ENCODE measurements at regions not wholly inside any gene's neighbourhood (a gene's known extent, or its start where the extent isn't known, plus 50 kb on each side); places are given as distances from the start of the nearest gene placed in this dataset.

GRCh38 chr18:65016631-65017371 is 734.0 kb upstream of the CDH7 start:
- Histone ChIP-seq H3K27ac (ENCODE audit: low read depth, low read length) (no peak overlapping the region), H3K36me3 (ENCODE audit: control insufficient read depth, insufficient read depth, low read length) (no peaks in the 10 kb centered on the region), H3K27me3 (ENCODE audit: control insufficient read depth, insufficient read depth, low read length) (no peaks in the 10 kb centered on the region), H3K4me3 (ENCODE audit: low read depth, low read length) (no peak overlapping the region), H3K9ac (ENCODE audit: low read length) (no peak overlapping the region), H3K9me3 (ENCODE audit: control insufficient read depth, insufficient read depth, low read depth, low read length) (no peaks in the 10 kb centered on the region), H3K4me1 (ENCODE audit: control insufficient read depth, insufficient read depth, low read length) (no peaks in the 10 kb centered on the region)

DNA sequence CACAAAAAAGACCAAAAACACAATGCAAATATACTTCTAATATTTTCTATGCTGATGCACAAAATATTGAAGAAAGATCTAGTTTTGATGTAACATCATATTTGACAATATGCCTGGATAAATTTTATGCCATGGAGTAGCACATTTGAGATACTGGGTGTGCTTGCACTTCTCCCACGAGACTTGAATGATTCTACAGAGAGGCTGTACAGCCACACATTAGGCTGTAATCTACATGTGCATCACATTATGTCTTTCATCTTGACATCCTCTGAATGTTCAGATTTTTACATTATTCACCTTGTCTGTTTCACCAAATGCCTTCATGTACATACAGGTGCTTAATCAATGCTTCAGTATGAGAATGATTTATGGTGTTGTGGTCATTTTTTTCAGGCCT is 756.4 kb upstream of the CDH7 start:
- H3K27me3 ChIP-seq (ENCODE audit: control insufficient read depth, insufficient read depth, low read length) = no peaks in the 10 kb centered on the region
- H3K9ac ChIP-seq (ENCODE audit: low read length) = no peak overlapping the region
- no peak overlapping the region for H3K27ac ChIP-seq (ENCODE audit: low read depth, low read length)
- no peaks in the 10 kb centered on the region for H3K9me3 ChIP-seq (ENCODE audit: control insufficient read depth, insufficient read depth, low read depth, low read length)
- H3K4me1 ChIP-seq (ENCODE audit: control insufficient read depth, insufficient read depth, low read length) = no peaks in the 10 kb centered on the region
- no peak overlapping the region for H3K4me3 ChIP-seq (ENCODE audit: low read depth, low read length)
- H3K36me3 ChIP-seq (ENCODE audit: control insufficient read depth, insufficient read depth, low read length) = no peaks in the 10 kb centered on the region

GRCh38 chr18:64993695-64994094 is 757.1 kb upstream of the CDH7 start:
- Histone ChIP-seq H3K9ac (ENCODE audit: low read length) (no peak overlapping the region), H3K9me3 (ENCODE audit: control insufficient read depth, insufficient read depth, low read depth, low read length) (no peaks in the 10 kb centered on the region), H3K27ac (ENCODE audit: low read depth, low read length) (no peak overlapping the region), H3K27me3 (ENCODE audit: control insufficient read depth, insufficient read depth, low read length) (no peaks in the 10 kb centered on the region), H3K4me1 (ENCODE audit: control insufficient read depth, insufficient read depth, low read length) (no peaks in the 10 kb centered on the region), H3K36me3 (ENCODE audit: control insufficient read depth, insufficient read depth, low read length) (no peaks in the 10 kb centered on the region), H3K4me3 (ENCODE audit: low read depth, low read length) (no peak overlapping the region)

DNA sequence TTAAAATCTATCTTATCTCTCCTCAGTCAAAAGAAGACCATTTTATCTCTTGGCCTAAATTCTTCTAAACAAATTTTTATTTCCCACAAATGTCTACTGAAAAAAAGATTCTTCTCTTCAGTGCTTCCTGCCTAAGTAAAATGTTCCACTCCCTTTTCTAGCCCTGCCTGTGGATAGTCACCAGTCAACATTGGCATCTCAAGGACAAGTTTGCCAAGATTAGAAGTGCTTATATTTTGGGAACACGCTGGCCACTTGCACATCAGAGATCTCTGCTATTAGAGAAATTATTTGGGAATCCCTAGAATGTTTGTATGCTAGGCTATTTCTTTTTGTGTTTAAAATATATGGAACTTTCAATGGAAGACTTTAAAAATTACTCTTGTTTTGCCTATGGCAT is 758.2 kb upstream of the CDH7 start:
- Histone ChIP-seq H3K36me3 (ENCODE audit: control insufficient read depth, insufficient read depth, low read length) (no peaks in the 10 kb centered on the region), H3K27ac (ENCODE audit: low read depth, low read length) (no peak overlapping the region), H3K27me3 (ENCODE audit: control insufficient read depth, insufficient read depth, low read length) (no peaks in the 10 kb centered on the region), H3K9ac (ENCODE audit: low read length) (no peak overlapping the region), H3K4me3 (ENCODE audit: low read depth, low read length) (no peak overlapping the region), H3K4me1 (ENCODE audit: control insufficient read depth, insufficient read depth, low read length) (no peaks in the 10 kb centered on the region), H3K9me3 (ENCODE audit: control insufficient read depth, insufficient read depth, low read depth, low read length) (no peaks in the 10 kb centered on the region)

DNA sequence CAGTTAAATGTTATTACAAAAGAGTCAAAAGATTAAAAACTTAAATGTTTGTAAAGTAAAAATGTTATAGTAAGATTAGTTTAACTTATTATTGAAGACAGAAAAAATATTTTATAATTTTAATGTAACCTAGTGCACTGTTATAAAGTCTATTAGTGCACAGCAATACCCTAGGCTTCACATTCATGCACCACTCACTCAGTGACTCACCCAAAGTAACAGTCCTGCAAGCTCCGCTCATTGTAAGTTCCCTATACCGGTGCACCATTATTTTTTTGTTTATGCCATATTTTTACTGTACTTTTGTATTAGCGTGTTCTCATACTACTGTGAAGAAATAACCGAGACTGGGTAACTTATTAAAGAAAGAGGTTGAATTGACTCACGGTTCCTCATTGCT is 759.7 kb upstream of the CDH7 start:
- no peak overlapping the region for H3K27ac ChIP-seq (ENCODE audit: low read depth, low read length)
- no peaks in the 10 kb centered on the region for H3K36me3 ChIP-seq (ENCODE audit: control insufficient read depth, insufficient read depth, low read length)
- H3K4me1 ChIP-seq (ENCODE audit: control insufficient read depth, insufficient read depth, low read length) = no peaks in the 10 kb centered on the region
- no peaks in the 10 kb centered on the region for H3K27me3 ChIP-seq (ENCODE audit: control insufficient read depth, insufficient read depth, low read length)
- H3K9me3 ChIP-seq (ENCODE audit: control insufficient read depth, insufficient read depth, low read depth, low read length) = no peaks in the 10 kb centered on the region
- no peak overlapping the region for H3K9ac ChIP-seq (ENCODE audit: low read length)
- H3K4me3 ChIP-seq (ENCODE audit: low read depth, low read length) = no peak overlapping the region

DNA sequence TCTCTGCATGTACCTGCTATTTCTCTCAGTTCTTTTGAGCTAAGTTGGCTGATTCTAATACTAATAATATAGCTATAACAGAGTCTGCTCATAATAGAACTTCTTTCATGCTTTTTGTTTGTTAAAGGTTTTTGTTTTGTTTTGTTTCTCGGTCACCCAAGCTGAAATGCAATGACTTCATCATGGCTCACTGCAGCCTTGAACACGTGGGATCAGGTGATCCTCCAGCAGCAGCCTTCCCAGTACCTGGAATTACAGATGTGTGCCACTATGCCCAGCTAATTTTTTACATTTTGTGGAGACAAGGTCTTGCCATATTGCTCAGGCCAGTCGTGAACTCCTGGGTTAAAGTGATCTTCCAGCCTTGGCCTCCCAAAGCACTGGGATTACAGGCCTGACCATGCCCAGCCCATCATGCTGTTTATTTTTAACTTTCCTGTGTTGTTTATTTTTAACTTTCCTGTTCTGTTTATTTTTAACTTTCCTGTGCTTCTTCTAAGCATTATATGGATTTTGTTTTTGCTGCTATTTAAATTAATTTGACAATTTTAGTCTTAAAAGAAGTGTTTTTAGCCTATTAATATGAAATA is 763.8 kb upstream of the CDH7 start:
- H3K27me3 ChIP-seq (ENCODE audit: control insufficient read depth, insufficient read depth, low read length) = no peaks in the 10 kb centered on the region
- no peak overlapping the region for H3K9ac ChIP-seq (ENCODE audit: low read length)
- H3K27ac ChIP-seq (ENCODE audit: low read depth, low read length) = no peak overlapping the region
- H3K36me3 ChIP-seq (ENCODE audit: control insufficient read depth, insufficient read depth, low read length) = no peaks in the 10 kb centered on the region
- no peaks in the 10 kb centered on the region for H3K4me1 ChIP-seq (ENCODE audit: control insufficient read depth, insufficient read depth, low read length)
- H3K9me3 ChIP-seq (ENCODE audit: control insufficient read depth, insufficient read depth, low read depth, low read length) = 0 out of 2 replicates have a peak, but pooled peaks cover 8% of the 10 kb centered on the region
- no peak overlapping the region for H3K4me3 ChIP-seq (ENCODE audit: low read depth, low read length)

GRCh38 chr18:64983497-64984238 is 767.1 kb upstream of the CDH7 start:
- 0 out of 2 replicates have a peak, but pooled peaks cover 8% of the 10 kb centered on the region for H3K9me3 ChIP-seq (ENCODE audit: control insufficient read depth, insufficient read depth, low read depth, low read length)
- H3K27ac ChIP-seq (ENCODE audit: low read depth, low read length) = no peak overlapping the region
- H3K4me3 ChIP-seq (ENCODE audit: low read depth, low read length) = no peak overlapping the region
- no peak overlapping the region for H3K9ac ChIP-seq (ENCODE audit: low read length)
- H3K36me3 ChIP-seq (ENCODE audit: control insufficient read depth, insufficient read depth, low read length) = no peaks in the 10 kb centered on the region
- H3K27me3 ChIP-seq (ENCODE audit: control insufficient read depth, insufficient read depth, low read length) = no peaks in the 10 kb centered on the region
- H3K4me1 ChIP-seq (ENCODE audit: control insufficient read depth, insufficient read depth, low read length) = no peaks in the 10 kb centered on the region

GRCh38 chr18:64982414-64983055 is 768.3 kb upstream of the CDH7 start:
- H3K4me1 ChIP-seq (ENCODE audit: control insufficient read depth, insufficient read depth, low read length) = no peaks in the 10 kb centered on the region
- H3K9ac ChIP-seq (ENCODE audit: low read length) = no peak overlapping the region
- H3K27ac ChIP-seq (ENCODE audit: low read depth, low read length) = no peak overlapping the region
- H3K27me3 ChIP-seq (ENCODE audit: control insufficient read depth, insufficient read depth, low read length) = no peaks in the 10 kb centered on the region
- 0 out of 2 replicates have a peak, but pooled peaks cover 8% of the 10 kb centered on the region for H3K9me3 ChIP-seq (ENCODE audit: control insufficient read depth, insufficient read depth, low read depth, low read length)
- no peak overlapping the region for H3K4me3 ChIP-seq (ENCODE audit: low read depth, low read length)
- no peaks in the 10 kb centered on the region for H3K36me3 ChIP-seq (ENCODE audit: control insufficient read depth, insufficient read depth, low read length)

DNA sequence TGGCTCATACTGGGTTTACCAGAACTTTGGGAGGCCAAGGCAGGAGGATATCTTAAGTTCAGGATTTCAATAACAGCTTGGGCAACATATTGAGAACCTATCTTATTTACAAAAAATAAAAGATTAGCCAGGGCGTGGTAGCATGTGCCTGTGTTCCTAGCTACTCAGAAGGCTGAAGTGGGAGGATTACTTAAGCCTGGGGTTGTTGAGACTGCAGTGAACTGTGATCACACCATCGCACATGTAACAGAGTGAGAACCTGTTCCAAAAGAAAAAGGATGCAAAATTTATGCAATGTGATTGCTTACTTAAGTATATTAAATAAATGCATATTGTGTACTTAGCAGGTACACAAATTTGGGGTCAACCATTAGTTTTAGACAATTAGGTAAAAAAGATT is 768.9 kb upstream of the CDH7 start:
- Histone ChIP-seq H3K9ac (ENCODE audit: low read length) (no peak overlapping the region), H3K27ac (ENCODE audit: low read depth, low read length) (no peak overlapping the region)

GRCh38 chr18:64979791-64980190 is 771.0 kb upstream of the CDH7 start:
- Histone ChIP-seq H3K4me1 (ENCODE audit: control insufficient read depth, insufficient read depth, low read length) (no peaks in the 10 kb centered on the region), H3K9me3 (ENCODE audit: control insufficient read depth, insufficient read depth, low read depth, low read length) (0 out of 2 replicates have a peak, but pooled peaks cover 8% of the 10 kb centered on the region), H3K9ac (ENCODE audit: low read length) (no peak overlapping the region), H3K27ac (ENCODE audit: low read depth, low read length) (no peak overlapping the region), H3K27me3 (ENCODE audit: control insufficient read depth, insufficient read depth, low read length) (no peaks in the 10 kb centered on the region), H3K4me3 (ENCODE audit: low read depth, low read length) (no peak overlapping the region), H3K36me3 (ENCODE audit: control insufficient read depth, insufficient read depth, low read length) (no peaks in the 10 kb centered on the region)

More for the DNA sequence above, 768.9 kb upstream of the CDH7 start:
- Histone ChIP-seq H3K27me3 (ENCODE audit: control insufficient read depth, insufficient read depth, low read length) (no peaks in the 10 kb centered on the region), H3K36me3 (ENCODE audit: control insufficient read depth, insufficient read depth, low read length) (no peaks in the 10 kb centered on the region), H3K4me3 (ENCODE audit: low read depth, low read length) (no peak overlapping the region), H3K4me1 (ENCODE audit: control insufficient read depth, insufficient read depth, low read length) (no peaks in the 10 kb centered on the region), H3K9me3 (ENCODE audit: control insufficient read depth, insufficient read depth, low read depth, low read length) (0 out of 2 replicates have a peak, but pooled peaks cover 8% of the 10 kb centered on the region)

Data from HUES6 (cell line).